ENCODE measurements at regions not wholly inside any gene's neighbourhood (a gene's known extent, or its start where the extent isn't known, plus 50 kb on each side); places are given as distances from the start of the nearest gene placed in this dataset.

GRCh38 chr4:100889401-100889800 lies 371.6 kb upstream of the EMCN start:
- no peak for TF ChIP-seq GATA2 (IDR thresholded peaks at IDR 0.05; ENCODE audit: low read depth, low read length)
- no peak for TF ChIP-seq GATA3 (IDR thresholded peaks at IDR 0.05; ENCODE audit: low read depth, low read length)

DNA sequence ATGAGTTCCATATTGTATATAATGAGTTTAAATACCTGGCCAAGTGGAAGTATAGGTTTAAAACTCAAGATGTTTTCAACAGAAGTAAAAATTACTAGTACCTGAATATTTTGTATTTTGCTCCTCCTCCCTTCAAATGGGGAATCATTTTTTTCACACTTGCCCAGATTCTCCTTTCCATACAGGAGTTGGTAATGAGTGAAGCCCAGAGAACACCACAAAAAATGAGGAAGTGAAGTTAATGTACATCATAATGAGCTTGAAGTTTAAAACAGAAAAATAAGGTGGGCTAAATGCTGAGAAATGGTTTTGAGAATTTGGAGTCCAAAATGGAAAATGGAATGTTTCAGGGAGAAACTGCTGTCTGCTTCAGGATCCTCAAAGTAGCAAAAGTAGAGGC lies 364.8 kb upstream of the EMCN start:
- no peak for TF ChIP-seq GATA3 (IDR thresholded peaks at IDR 0.05; ENCODE audit: low read depth, low read length)
- TF ChIP-seq GATA2 (IDR thresholded peaks at IDR 0.05; ENCODE audit: low read depth, low read length): no peak

- TF ChIP-seq GATA3 (IDR thresholded peaks at IDR 0.05; ENCODE audit: low read depth, low read length) (no peak), GATA2 (IDR thresholded peaks at IDR 0.05; ENCODE audit: low read depth, low read length) (no peak)
Observed at GRCh38 chr4:100881283-100881682, 363.5 kb upstream of the EMCN start.

DNA sequence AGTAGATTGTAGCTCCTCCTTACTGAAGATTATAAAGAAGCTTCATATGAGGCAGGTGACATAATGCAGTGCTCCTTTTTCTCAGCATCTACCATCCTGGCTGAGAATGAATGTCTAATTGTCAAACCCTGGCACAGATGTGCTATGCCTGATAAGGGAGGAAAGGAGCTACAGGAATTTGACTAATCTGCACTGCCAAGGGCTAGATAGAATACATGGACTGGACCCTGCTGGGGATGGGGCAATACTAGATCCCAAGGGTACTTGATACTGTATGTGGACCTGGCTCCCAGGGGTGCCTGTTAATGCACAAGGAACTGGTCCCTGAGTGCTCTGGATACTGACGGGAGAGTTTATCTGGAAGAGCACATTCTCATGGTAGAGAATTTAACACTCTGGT lies 362.2 kb upstream of the EMCN start:
- TF ChIP-seq GATA2 (IDR thresholded peaks at IDR 0.05; ENCODE audit: low read depth, low read length) (no peak), GATA3 (IDR thresholded peaks at IDR 0.05; ENCODE audit: low read depth, low read length) (no peak)

GRCh38 chr4:100879471-100879870 lies 361.6 kb upstream of the EMCN start:
- TF ChIP-seq GATA2 (IDR thresholded peaks at IDR 0.05; ENCODE audit: low read depth, low read length) (no peak), GATA3 (IDR thresholded peaks at IDR 0.05; ENCODE audit: low read depth, low read length) (no peak)

DNA sequence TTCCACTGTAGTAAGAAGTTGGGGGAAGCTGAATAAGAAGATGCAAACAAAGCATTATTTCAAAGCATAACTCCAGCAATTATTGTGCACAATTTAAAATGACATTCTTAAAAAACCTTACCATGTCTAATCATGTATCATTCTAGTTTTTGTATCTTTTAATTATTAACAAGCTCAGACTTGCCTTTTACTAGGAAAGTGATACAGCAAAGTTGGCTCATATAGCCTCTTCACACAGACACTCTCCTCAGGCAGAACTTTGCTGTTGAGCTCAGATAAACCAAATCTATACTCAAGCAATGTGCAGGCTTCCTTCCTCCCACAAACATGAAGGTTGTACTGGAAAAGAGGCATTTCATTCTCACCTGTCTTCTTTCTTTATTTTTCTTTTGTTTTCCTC lies 358.7 kb upstream of the EMCN start:
- TF ChIP-seq GATA3 (IDR thresholded peaks at IDR 0.05; ENCODE audit: low read depth, low read length) (no peak), GATA2 (IDR thresholded peaks at IDR 0.05; ENCODE audit: low read depth, low read length) (no peak)

DNA sequence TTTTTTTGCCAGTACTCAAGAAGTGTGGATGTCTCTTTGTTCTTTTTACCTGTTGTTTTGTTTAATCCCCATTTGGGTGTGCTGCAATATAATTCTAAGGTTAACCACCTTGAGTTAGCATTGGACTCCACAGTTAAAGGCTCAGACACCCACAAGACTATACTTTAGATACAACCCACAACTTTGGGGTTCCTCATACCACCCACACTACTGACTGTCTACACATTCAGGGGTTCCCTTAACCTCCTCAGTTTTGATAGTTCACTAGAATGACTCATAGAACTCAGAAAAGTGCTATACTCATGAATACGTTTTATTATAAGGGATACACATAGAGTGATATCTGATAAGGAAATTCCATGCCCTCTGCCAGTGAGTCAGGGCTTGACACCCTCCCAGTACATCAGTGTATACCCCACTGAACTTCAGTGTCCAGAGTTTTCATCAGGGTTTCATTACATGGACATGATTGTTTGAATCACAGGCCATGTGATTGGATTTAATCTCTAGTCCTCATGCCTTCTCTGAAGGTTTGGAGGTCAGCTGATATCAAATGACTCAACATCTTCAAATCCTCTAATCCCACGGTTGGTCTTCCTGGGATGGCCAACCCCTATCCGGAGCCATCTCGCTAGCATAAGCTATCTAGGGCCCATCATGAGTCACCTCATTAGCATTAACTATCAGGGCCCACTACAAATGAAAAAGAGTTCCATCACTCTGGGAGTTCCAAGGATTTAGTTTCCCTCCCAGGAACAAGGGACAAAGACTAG lies 357.7 kb upstream of the EMCN start:
- TF ChIP-seq GATA3 (IDR thresholded peaks at IDR 0.05; ENCODE audit: low read depth, low read length): no peak
- TF ChIP-seq GATA2 (IDR thresholded peaks at IDR 0.05; ENCODE audit: low read depth, low read length): no peak

DNA sequence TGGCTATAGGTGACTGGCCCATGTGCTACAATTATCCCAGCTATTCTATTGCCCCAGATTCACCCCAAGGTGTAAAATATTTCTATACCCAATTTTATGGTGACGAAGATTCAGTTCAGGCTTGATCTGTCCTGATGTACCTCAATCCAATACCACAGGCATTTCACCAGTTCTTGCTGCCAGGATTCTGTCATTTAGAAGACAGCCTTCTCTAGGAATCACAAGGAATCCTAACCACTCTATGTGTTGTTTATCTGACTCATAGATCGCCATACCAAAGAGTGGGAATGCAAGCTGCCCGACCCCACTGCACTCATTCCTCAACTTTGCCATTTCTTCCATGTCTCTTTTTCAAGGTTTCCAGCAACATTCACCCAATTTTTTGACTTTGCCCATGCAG lies 355.0 kb upstream of the EMCN start:
- no peak for TF ChIP-seq GATA3 (IDR thresholded peaks at IDR 0.05; ENCODE audit: low read depth, low read length)
- TF ChIP-seq GATA2 (IDR thresholded peaks at IDR 0.05; ENCODE audit: low read depth, low read length): no peak

DNA sequence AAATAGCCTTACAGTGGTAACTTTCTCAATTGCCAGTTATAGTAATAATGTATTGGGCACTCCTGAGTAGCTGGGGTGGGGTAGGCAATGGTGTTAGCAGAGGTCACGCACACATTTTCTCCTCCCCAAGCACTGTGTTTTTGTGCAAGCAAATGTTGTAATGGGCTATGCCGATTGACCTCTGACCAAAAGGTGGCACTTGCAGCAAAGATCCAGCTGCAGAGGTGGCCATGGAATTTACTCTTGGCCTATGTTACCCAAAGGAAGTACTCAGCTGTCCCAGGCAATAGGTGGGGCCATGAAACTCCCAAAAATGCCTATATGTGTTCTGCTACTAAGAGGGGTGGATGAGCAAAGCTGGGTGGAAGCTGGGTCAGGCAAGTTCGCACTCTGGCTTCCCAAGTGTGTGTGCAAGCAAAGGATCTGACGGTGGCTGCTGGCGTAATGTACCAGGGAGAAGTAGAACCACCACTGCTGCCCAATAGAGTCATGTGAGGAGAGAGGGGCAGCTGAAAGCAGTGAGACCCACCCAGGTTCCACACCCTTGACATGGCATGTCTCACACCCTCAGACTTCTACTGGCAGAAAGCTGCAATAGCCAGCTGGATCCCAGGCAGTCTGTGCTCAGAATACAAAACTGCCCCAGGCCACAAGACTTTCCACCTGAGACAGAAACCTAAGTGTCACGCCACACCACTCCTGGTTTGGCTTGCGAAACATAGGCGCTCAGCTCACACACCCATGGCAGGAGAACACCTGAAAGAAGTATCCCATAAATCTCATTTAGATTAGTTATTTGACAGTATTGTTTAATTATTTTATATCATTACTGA lies 353.3 kb upstream of the EMCN start:
- no peak for TF ChIP-seq GATA3 (IDR thresholded peaks at IDR 0.05; ENCODE audit: low read depth, low read length)
- TF ChIP-seq GATA2 (IDR thresholded peaks at IDR 0.05; ENCODE audit: low read depth, low read length): no peak

DNA sequence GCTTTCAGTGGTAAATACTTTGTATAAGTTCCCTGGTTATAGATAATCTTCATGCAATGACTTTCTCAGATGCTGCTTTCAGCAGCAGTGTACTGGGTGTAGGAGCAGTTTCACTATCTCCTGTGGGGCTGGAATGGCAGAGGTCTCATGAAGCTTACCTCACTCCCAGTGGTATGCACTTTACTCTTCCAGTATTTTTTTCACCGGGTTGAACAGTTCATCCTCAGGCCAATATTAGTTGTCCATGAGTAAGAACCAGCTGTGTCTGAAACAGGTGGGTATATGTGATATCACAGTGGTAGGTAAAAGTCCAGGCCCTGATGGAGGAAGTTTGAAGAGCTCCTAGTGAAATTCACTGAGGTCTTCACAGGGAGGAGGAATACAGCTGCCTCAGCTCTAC lies 351.5 kb upstream of the EMCN start:
- TF ChIP-seq GATA2 (IDR thresholded peaks at IDR 0.05; ENCODE audit: low read depth, low read length) (no peak), GATA3 (IDR thresholded peaks at IDR 0.05; ENCODE audit: low read depth, low read length) (no peak)

DNA sequence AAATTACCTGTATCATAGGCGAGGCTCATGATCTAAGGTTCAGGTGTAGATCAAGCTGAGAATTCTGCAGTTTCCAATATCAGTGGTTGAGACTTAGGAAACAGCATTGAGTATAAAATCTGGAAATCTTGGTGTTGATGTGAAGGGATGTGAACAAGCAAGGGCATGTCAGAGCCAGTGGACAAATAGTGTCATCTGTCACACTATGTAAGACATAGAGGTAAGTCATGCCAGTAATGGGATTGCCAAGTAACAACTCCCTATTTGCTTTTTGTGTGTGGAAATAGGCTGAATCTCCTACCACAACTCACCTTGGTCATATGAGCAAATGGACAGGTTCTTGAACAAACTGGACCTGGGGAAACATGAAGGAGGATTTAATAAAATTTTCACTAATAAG lies 334.5 kb upstream of the EMCN start:
- TF ChIP-seq GATA3 (IDR thresholded peaks at IDR 0.05; ENCODE audit: low read depth, low read length) (no peak), GATA2 (IDR thresholded peaks at IDR 0.05; ENCODE audit: low read depth, low read length) (no peak)

DNA sequence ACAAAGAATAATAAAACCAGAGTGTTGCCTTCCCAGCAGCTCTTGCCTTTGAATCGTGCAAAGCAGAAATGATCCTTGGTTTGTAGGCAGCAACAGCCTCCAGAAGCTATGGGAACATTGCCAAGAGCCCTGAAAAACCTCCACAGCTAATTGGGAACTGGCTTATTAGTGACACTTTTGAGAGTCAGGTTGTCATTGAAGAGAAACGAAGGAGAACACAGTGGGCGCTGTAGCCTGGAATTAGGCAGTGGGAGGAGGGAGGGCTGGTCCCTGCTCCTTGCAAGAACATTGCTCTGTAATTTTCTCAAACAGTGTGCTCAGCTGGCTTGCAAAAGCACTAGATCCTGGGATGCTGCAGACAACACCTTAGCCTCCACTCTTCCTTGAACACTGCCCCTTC lies 331.5 kb upstream of the EMCN start:
- TF ChIP-seq GATA2 (IDR thresholded peaks at IDR 0.05; ENCODE audit: low read depth, low read length): no peak
- TF ChIP-seq GATA3 (IDR thresholded peaks at IDR 0.05; ENCODE audit: low read depth, low read length): no peak

DNA sequence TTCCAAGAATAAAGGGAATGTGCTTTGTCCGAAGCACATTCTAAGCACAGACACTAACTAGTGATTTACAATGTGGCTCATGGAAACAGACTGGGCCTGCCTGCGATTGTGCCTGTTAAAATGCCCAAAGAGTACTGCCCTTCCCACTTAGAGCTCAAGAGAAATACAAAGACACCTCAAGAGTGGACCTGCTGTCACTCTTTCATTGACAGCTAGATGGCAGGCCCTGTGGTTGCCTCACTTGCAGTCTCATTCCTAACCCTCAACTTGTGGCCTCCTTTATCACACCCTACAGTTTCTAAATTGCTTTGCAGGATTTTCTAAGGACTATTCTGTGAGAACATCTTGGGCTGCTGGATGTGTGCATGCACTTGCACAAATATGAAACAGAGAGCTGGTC lies 331.0 kb upstream of the EMCN start:
- TF ChIP-seq GATA2 (IDR thresholded peaks at IDR 0.05; ENCODE audit: low read depth, low read length): no peak

- TF ChIP-seq GATA2 (IDR thresholded peaks at IDR 0.05; ENCODE audit: low read depth, low read length): no peak
- TF ChIP-seq GATA3 (IDR thresholded peaks at IDR 0.05; ENCODE audit: low read depth, low read length): no peak
Observed at GRCh38 chr4:100843910-100844309, 326.1 kb upstream of the EMCN start.

- no peak for TF ChIP-seq GATA3 (IDR thresholded peaks at IDR 0.05; ENCODE audit: low read depth, low read length)
- no peak for TF ChIP-seq GATA2 (IDR thresholded peaks at IDR 0.05; ENCODE audit: low read depth, low read length)
Observed at GRCh38 chr4:100842856-100843255, 325.0 kb upstream of the EMCN start.

Measured in SH-SY5Y (cell line).